ENCODE measurements at regions not wholly inside any gene's neighbourhood (a gene's known extent, or its start where the extent isn't known, plus 50 kb on each side); places are given as distances from the start of the nearest gene placed in this dataset.

- intact Hi-C loops (cut with micrococcal nuclease): no loop called here
- H3K36me3 Mint-ChIP-seq (ENCODE audit: low read depth): no peaks in the 10 kb centered on the region
- H3K27me3 Mint-ChIP-seq: no peaks in the 10 kb centered on the region
- H3K27ac Mint-ChIP-seq: no peak overlapping the region
- POLR2A ChIA-PET: no interaction called here
- TF ChIP-seq, protein P1, sequence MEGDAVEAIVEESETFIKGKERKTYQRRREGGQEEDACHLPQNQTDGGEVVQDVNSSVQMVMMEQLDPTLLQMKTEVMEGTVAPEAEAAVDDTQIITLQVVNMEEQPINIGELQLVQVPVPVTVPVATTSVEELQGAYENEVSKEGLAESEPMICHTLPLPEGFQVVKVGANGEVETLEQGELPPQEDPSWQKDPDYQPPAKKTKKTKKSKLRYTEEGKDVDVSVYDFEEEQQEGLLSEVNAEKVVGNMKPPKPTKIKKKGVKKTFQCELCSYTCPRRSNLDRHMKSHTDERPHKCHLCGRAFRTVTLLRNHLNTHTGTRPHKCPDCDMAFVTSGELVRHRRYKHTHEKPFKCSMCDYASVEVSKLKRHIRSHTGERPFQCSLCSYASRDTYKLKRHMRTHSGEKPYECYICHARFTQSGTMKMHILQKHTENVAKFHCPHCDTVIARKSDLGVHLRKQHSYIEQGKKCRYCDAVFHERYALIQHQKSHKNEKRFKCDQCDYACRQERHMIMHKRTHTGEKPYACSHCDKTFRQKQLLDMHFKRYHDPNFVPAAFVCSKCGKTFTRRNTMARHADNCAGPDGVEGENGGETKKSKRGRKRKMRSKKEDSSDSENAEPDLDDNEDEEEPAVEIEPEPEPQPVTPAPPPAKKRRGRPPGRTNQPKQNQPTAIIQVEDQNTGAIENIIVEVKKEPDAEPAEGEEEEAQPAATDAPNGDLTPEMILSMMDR (IDR thresholded peaks at IDR 0.05): no peak
- no peak overlapping the region for H3K4me3 Mint-ChIP-seq
- H3K4me1 Mint-ChIP-seq (ENCODE audit: low read depth): no peaks in the 10 kb centered on the region
- ATAC-seq (no peak), DNase-seq (no peak)
- CTCF ChIA-PET: no interaction called here
- H3K9me3 Mint-ChIP-seq: no peaks in the 10 kb centered on the region
Observed at GRCh38 chr13:104705031-104705750, 1639.0 kb upstream of the SLC10A2 start.

DNA sequence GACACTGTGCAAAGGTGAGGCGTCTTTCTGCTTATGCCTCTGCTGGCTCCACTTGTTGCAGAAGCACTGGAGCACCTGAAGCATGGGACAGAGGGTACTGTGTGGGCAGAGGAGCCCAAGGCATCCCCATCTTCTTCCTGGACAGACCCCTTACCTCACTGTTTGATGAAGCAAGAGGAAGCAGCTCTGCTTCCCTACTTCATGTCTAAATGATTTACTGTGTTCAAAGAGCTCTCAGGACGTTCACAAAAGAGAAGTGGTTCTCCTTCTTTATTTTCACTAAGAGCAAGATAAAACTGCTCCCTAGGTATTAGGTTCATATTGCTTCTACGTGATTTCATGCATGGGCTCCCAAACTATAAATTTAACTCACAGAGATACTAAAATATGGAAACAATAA, 1635.4 kb upstream of the SLC10A2 start:
- H3K36me3 Mint-ChIP-seq (ENCODE audit: low read depth): no peaks in the 10 kb centered on the region
- ATAC-seq (no peak), DNase-seq (no peak)
- intact Hi-C loops (cut with micrococcal nuclease): no loop called here
- H3K4me3 Mint-ChIP-seq: no peak overlapping the region
- ChIA-PET POLR2A (no interaction called here), CTCF (no interaction called here)
- H3K27me3 Mint-ChIP-seq: no peaks in the 10 kb centered on the region
- H3K9me3 Mint-ChIP-seq: no peaks in the 10 kb centered on the region
- H3K27ac Mint-ChIP-seq: no peak overlapping the region
- TF ChIP-seq, protein P1 (IDR thresholded peaks at IDR 0.05): no peak
- H3K4me1 Mint-ChIP-seq (ENCODE audit: low read depth): no peaks in the 10 kb centered on the region

- intact Hi-C loops (cut with micrococcal nuclease): no loop called here
- TF ChIP-seq, protein P1 (IDR thresholded peaks at IDR 0.05): no peak
- no peak for DNase-seq
- Mint-ChIP-seq H3K4me1 (ENCODE audit: low read depth) (no peaks in the 10 kb centered on the region), H3K9me3 (no peaks in the 10 kb centered on the region), H3K27ac (no peak overlapping the region), H3K36me3 (ENCODE audit: low read depth) (no peaks in the 10 kb centered on the region), H3K4me3 (no peak overlapping the region), H3K27me3 (no peaks in the 10 kb centered on the region)
- CTCF ChIA-PET: no interaction called here
- ATAC-seq: no peak
- POLR2A ChIA-PET: no interaction called here
Observed at GRCh38 chr13:104694397-104694796, 1628.2 kb upstream of the SLC10A2 start.

- TF ChIP-seq, protein P1 (IDR thresholded peaks at IDR 0.05): no peak
- ChIA-PET CTCF (no interaction called here), POLR2A (no interaction called here)
- intact Hi-C loops (cut with micrococcal nuclease): no loop called here
- Mint-ChIP-seq H3K9me3 (no peaks in the 10 kb centered on the region), H3K36me3 (ENCODE audit: low read depth) (no peaks in the 10 kb centered on the region), H3K4me1 (ENCODE audit: low read depth) (no peaks in the 10 kb centered on the region), H3K27me3 (no peaks in the 10 kb centered on the region), H3K4me3 (no peak overlapping the region), H3K27ac (no peak overlapping the region)
- DNase-seq (no peak), ATAC-seq (no peak)
Observed at GRCh38 chr13:104693126-104693525, 1626.9 kb upstream of the SLC10A2 start.

DNA sequence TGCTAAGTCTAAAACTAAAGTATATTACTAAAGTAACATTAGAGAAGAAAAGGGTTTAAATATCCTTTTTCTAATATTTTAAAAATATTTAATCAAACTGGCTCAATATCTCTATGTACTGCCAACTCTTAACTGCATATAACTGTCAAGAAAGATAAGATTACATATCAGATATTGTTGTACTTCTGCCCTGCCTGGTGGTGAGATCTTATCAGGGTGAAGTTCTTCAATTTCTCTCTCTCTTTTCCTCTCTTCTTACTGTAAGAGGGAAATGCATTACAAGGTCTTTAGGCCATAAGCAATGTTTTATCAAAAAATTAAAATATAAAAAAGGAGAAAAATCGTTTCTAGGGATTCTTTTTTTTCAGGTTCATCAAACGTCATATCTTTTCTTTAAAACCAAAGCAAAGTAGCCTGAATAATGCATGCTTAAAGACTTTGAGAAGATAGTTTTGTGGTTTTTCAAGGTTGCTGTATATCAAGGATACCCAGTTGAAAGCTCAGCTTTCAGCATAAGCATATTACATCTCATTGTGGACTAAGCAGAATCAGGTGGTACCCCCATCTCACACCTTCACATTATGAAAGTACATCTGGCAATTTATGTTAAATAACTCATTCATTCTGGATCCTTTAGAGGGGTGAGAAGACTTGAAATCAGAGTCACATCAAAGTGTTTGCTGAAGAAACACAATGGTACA, 1625.7 kb upstream of the SLC10A2 start:
- ATAC-seq (no peak), DNase-seq (no peak)
- TF ChIP-seq, protein P1 (IDR thresholded peaks at IDR 0.05): no peak
- intact Hi-C loops (cut with micrococcal nuclease): no loop called here
- Mint-ChIP-seq H3K27ac (no peak overlapping the region), H3K4me3 (no peak overlapping the region), H3K27me3 (no peaks in the 10 kb centered on the region), H3K36me3 (ENCODE audit: low read depth) (no peaks in the 10 kb centered on the region), H3K9me3 (no peaks in the 10 kb centered on the region), H3K4me1 (ENCODE audit: low read depth) (no peaks in the 10 kb centered on the region)
- ChIA-PET CTCF (no interaction called here), POLR2A (interaction anchor here (0.7 kb wide), 1 partner anchor 228 kb away, joined by 3 read pairs; no protein-coding TSS in a partner anchor)

Measured in activated CD8-positive, alpha-beta T cell treated with anti-CD3 and anti-CD28 coated beads for 36 hours (primary cell).